ENCODE measurements at regions not wholly inside any gene's neighbourhood (a gene's known extent, or its start where the extent isn't known, plus 50 kb on each side); places are given as distances from the start of the nearest gene placed in this dataset.

DNA sequence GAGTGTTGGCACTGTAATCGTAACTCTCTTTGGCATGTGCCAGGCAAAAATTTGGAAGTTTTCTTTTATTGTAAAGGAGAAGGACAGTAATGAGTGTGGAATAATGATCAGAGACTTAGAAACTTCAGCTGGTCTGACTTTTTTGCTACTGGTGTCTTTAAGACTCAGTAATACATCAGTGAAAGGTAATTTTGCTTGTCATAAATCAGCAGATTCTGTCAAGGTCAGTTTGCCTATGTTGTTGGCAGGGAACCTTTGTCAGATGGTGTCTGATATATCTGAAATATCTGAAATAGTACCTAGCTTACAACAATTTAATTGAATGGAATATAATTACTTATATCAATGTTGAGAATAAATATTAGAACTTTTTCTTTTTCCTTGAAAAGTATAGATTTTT, 516.9 kb downstream of the LRFN5 start:
- Histone ChIP-seq H3K4me3 (no peak overlapping the region), H3K27ac (no peak overlapping the region), H3K36me3 (no peaks in the 10 kb centered on the region), H3K4me1 (no peaks in the 10 kb centered on the region), H3K27me3 (no peaks in the 10 kb centered on the region), H3K9me3 (no peaks in the 10 kb centered on the region)
- 72 to 89% (median 81%) methylated on average over 1 of the region's 1 CpG for WGBS, 4 donors
- DNase-seq, result no peak
- intact Hi-C loops (cut with DNase I), result no loop called here
- TF ChIP-seq, protein P1, sequence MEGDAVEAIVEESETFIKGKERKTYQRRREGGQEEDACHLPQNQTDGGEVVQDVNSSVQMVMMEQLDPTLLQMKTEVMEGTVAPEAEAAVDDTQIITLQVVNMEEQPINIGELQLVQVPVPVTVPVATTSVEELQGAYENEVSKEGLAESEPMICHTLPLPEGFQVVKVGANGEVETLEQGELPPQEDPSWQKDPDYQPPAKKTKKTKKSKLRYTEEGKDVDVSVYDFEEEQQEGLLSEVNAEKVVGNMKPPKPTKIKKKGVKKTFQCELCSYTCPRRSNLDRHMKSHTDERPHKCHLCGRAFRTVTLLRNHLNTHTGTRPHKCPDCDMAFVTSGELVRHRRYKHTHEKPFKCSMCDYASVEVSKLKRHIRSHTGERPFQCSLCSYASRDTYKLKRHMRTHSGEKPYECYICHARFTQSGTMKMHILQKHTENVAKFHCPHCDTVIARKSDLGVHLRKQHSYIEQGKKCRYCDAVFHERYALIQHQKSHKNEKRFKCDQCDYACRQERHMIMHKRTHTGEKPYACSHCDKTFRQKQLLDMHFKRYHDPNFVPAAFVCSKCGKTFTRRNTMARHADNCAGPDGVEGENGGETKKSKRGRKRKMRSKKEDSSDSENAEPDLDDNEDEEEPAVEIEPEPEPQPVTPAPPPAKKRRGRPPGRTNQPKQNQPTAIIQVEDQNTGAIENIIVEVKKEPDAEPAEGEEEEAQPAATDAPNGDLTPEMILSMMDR (IDR thresholded peaks at IDR 0.05), result no peak
- ATAC-seq, result no peak

DNA sequence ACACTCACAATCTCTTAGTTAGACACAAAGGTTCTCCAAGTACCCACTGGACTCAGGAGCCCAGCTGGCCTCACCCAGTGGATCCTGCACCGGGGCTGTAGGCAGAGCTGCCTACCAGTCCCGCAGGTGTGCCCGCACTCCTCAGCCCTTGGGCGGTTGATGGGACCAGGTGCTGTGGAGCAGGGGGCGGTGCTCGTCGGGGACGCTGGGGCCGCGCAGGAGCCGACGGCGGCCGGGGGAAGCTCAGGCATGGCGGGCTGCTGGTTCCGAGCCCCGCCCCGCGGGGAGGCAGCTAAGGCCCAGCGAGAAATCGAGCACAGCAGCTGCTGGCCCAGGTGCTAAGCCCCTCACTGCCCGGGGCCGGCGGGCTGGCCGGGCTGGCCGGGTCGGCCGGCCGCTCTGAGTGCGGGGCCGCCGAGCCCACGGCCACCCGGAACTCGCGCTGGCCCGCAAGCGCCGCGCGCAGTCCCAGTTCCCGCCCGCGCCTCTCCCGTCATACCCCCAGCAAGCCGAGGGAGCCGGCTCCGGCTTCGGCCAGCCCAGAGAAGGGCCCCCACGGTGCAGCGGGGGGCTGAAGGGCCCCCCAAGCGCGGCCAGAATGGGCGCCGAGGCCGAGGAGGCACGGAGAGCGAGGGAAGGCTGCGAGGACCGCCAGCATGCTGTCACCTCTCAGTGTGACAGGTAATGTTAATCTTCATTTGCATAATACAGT, 506.8 kb downstream of the LRFN5 start:
- H3K27me3 ChIP-seq, result no peaks in the 10 kb centered on the region
- intact Hi-C loops (cut with DNase I), result no loop called here
- TF ChIP-seq, protein P1 (IDR thresholded peaks at IDR 0.05), result no peak
- TF ChIP-seq POLR2A (IDR thresholded peaks at IDR 0.05), result no peak
- H3K27ac ChIP-seq, result no peak overlapping the region
- H3K4me3 ChIP-seq, result no peak overlapping the region
- no peaks in the 10 kb centered on the region for H3K4me1 ChIP-seq
- ATAC-seq, result no peak
- peaks cover 0 to 32% (median 13%) of the 10 kb centered on the region in 12 donors for H3K9me3 ChIP-seq
- DNase-seq, result peak in 1 of 5 donors; percentile 44
- no peaks in the 10 kb centered on the region for H3K36me3 ChIP-seq
- 89 to 93% (median 90%) methylated on average over 33 to 60 of the region's 60 CpGs for WGBS, 4 donors

- no peaks in the 10 kb centered on the region for H3K36me3 ChIP-seq
- WGBS, 4 donors, result 86 to 90% (median 87%) methylated on average over 7 of the region's 7 CpGs
- no peak overlapping the region for H3K4me3 ChIP-seq
- ATAC-seq (no peak), DNase-seq (no peak)
- H3K9me3 ChIP-seq, result peaks cover 0 to 32% (median 13%) of the 10 kb centered on the region in 12 donors
- no peaks in the 10 kb centered on the region for H3K27me3 ChIP-seq
- no peak overlapping the region for H3K27ac ChIP-seq
- intact Hi-C loops (cut with DNase I), result no loop called here
- TF ChIP-seq, protein P1 (IDR thresholded peaks at IDR 0.05), result no peak
- TF ChIP-seq POLR2A (IDR thresholded peaks at IDR 0.05), result no peak
- H3K4me1 ChIP-seq, result no peaks in the 10 kb centered on the region
Measured at GRCh38 chr14:42112108-42112507, 505.4 kb downstream of the LRFN5 start.

DNA sequence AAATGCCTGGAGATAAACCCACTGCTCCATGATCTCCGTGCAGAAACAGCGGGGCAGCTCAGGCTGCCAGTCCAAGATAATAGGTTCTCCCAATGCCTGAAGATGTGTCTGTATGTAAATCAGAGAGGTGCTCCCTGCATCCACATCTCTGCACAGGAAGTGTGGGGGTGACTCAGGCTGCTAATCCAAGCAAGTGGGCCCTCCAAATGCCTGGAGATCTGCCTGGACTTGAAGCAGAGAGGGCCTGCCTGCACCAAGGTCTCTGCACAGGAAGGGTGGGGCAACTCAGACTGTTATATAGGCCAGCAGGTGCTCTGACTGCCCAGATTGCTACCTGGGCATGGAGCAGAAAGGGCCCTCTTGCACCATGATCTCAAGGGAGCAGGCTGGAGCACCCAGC, 504.7 kb downstream of the LRFN5 start:
- Histone ChIP-seq H3K27ac (no peak overlapping the region), H3K9me3 (peaks cover 0 to 32% (median 13%) of the 10 kb centered on the region in 12 donors), H3K36me3 (no peaks in the 10 kb centered on the region), H3K4me3 (no peak overlapping the region), H3K4me1 (no peaks in the 10 kb centered on the region), H3K27me3 (no peaks in the 10 kb centered on the region)
- 71 to 83% (median 78%) methylated on average over 2 of the region's 2 CpGs for WGBS, 4 donors
- no peak for DNase-seq
- intact Hi-C loops (cut with DNase I), result no loop called here
- no peak for TF ChIP-seq POLR2A (IDR thresholded peaks at IDR 0.05)
- TF ChIP-seq, protein P1 (IDR thresholded peaks at IDR 0.05), result no peak
- ATAC-seq, result no peak
